ENCODE measurements at regions not wholly inside any gene's neighbourhood (a gene's known extent, or its start where the extent isn't known, plus 50 kb on each side); places are given as distances from the start of the nearest gene placed in this dataset.

GRCh38 chr6:19004176-19004575, 617.0 kb downstream of the RNF144B start:
- TF ChIP-seq CTCF (conservative IDR thresholded peaks at IDR 0.05; ENCODE audit: low read depth, low read length): no peak
- TF ChIP-seq EZH2 (IDR thresholded peaks at IDR 0.05; ENCODE audit: low read length, unreplicated experiment): no peak
- TF ChIP-seq EZH2phosphoT487 (IDR thresholded peaks at IDR 0.05; ENCODE audit: borderline replicate concordance, low read length): no peak

Measured in PC-3 (cell line).